ENCODE measurements at regions not wholly inside any gene's neighbourhood (a gene's known extent, or its start where the extent isn't known, plus 50 kb on each side); places are given as distances from the start of the nearest gene placed in this dataset.

DNA sequence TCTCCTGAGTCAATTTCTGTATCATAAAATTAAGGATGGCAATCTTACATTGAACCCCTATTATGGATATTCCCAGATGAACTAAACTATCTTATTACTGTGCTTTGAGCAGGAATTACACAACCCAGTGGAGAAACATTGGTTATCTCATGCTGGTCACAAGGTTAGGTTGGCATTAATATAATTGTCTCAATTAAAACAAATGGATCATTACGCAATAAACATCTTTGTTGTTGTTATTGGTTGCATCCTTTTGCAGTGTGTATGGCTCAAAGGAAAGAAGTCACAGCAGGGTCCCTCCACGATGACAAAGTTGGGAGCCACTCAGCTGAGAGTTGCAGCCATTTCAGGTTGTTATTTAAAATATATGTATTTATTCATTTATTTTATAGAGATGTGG is 297.0 kb upstream of the KLF4 start:
- TF ChIP-seq CTCF (IDR thresholded peaks at IDR 0.05) (no peak), POLR2A (IDR thresholded peaks at IDR 0.05; ENCODE audit: low read depth) (no peak), POLR2AphosphoS5 (IDR thresholded peaks at IDR 0.05) (no peak), EP300 (IDR thresholded peaks at IDR 0.05) (no peak)
